ENCODE measurements at regions not wholly inside any gene's neighbourhood (a gene's known extent, or its start where the extent isn't known, plus 50 kb on each side); places are given as distances from the start of the nearest gene placed in this dataset.
"Not testable (repeated sequence)": the region's sequence is repeated elsewhere in the genome, so short reads cannot be mapped to it uniquely, and the experiment has no call there.

- TF ChIP-seq CTCF, POLR2AphosphoS5, POLR2A (IDR thresholded peaks at IDR 0.05): not testable (repeated sequence)
These were observed 411.2 kb upstream of the NOX3 start for GRCh38 chr6:155866676-155867390.

Measured in upper lobe of left lung (tissue), 4 donors.